HG02885 (cell line): ENCODE measurements at regions not wholly inside any gene's neighbourhood (a gene's known extent, or its start where the extent isn't known, plus 50 kb on each side); places are given as distances from the start of the nearest gene placed in this dataset.
"Not testable (repeated sequence)": the region's sequence is repeated elsewhere in the genome, so short reads cannot be mapped to it uniquely, and the experiment has no call there.

ENCODE experiments used
- ATAC-seq: cut with Tn5 transposase; IDR thresholded peaks from one replicate; pipeline ENCODE4 v1.9.1; 2021; ENCODE audit warnings: mild to moderate bottlenecking; ENCODE audit not compliant: unreplicated experiment, poor library complexity

DNA sequence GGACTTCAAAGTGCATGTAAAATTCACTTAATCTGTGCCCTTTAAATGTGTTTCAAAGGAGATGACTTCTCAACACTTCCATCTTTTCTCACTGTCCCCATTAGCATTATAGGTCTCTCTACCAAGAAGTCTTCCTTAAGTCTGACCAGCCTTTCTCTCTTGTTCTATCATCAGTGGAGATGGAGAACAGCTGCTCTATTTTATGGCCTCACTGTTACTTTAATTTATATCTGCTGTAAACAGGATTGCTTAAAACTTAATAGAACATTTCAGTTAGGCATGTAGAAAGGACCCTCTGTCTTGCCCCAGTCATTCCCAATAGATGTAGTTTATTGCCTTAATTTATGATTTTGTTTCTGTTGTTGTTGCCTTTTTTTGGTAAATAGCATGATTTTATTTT, 86.0 kb upstream of the CDC42EP3 start:
- ATAC-seq = not testable (repeated sequence)

DNA sequence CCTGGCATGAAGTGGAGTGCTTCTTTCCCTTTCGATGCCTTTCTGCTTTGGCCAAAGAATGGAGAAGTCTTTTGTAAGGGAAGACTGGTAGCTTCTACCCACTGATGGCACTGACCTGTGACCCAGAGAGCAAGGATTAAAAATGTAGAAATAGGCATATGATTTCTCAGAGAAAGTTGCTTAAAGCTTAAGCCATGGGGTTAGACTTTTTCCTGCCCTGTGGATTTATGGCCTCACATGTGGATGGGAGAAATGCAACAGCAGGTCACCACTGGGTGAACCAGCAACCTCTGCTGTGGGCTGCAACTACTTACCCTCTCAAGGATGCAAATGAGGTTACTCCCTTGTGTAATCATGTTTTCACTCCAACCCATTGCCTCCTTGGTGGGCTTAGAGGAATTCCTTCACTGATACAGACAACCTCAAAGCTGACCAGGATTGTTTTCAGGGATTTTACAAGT, 86.7 kb upstream of the CDC42EP3 start:
- ATAC-seq = not testable (repeated sequence)

DNA sequence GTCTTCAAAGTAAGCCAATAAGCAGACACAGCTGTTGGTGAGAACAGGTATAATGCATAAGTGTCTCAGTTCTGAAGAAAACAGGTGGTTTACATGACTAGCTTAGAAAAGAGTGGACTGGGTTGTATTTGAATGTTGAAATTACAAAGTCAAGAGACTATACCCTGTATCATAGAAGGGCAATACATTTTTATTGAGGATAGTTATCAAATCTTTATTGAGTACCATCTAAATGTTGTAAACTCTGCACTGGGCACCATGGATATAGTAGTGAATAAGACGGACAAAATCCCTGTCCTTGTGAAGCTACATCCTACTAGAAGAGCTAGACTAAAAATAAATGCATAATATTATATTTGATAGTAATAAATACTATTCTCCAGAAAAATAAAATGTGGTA, 88.5 kb upstream of the CDC42EP3 start:
- not testable (repeated sequence) for ATAC-seq

GRCh38 chr2:37760471-37760870, 89.0 kb upstream of the CDC42EP3 start:
- ATAC-seq = no peak

DNA sequence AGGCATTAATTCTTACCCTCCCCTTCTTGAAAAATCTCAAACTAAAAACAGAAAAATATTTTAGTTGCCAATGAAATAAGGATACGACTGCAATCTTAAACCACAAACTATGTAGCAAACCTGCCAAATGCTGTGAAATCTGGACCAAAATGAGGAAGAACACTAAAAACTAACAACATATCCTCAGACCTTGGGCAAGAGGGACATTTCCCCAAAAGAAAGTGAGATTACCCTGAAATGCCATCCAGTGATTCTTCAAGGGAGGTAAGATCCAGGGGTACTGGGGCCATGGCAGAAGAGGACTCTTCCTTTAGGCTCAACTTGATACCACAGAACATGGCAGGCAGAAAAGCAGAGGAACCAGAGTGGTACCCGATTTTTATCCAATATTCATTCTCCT, 90.8 kb upstream of the CDC42EP3 start:
- not testable (repeated sequence) for ATAC-seq

DNA sequence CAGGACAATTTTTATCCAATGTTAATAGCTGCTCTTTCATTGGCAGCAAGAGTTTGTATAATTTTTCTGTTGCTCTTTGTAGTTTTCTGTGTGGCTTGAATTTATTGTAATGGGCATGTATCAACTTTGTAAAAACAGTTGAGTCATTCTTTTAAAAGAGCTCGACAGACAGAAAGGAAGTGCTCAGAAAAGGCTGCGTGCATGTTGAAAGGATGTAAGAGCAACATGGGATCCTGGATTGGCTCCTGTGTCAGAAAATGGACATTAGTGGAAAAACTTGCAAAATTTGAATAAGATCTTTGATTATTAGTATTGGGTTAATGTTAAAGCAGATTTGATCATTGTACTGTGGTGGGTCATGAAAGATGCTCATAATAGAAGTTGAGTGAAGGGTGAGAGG, 93.3 kb upstream of the CDC42EP3 start:
- ATAC-seq = no peak

DNA sequence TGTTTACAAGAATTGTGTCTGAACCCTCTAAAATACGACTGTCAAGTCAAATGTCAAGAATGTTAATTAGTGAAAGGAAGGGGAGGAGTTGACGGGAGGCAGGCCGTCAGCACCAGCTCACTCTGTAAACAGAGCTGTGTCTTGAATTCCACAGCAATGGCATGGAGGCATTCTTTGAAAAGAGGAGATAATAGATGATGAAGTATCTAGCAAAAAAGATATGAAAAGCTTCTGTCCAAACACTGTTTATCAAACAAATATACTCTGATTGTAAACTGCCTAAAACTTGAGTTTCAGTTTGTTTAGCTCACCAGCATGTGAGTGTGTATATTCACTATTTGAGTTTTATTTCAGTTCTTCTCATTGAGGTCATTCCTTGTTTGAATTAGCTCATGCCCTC, 94.7 kb upstream of the CDC42EP3 start:
- ATAC-seq = no peak

GRCh38 chr2:37767046-37767445, 95.6 kb upstream of the CDC42EP3 start:
- ATAC-seq = no peak

DNA sequence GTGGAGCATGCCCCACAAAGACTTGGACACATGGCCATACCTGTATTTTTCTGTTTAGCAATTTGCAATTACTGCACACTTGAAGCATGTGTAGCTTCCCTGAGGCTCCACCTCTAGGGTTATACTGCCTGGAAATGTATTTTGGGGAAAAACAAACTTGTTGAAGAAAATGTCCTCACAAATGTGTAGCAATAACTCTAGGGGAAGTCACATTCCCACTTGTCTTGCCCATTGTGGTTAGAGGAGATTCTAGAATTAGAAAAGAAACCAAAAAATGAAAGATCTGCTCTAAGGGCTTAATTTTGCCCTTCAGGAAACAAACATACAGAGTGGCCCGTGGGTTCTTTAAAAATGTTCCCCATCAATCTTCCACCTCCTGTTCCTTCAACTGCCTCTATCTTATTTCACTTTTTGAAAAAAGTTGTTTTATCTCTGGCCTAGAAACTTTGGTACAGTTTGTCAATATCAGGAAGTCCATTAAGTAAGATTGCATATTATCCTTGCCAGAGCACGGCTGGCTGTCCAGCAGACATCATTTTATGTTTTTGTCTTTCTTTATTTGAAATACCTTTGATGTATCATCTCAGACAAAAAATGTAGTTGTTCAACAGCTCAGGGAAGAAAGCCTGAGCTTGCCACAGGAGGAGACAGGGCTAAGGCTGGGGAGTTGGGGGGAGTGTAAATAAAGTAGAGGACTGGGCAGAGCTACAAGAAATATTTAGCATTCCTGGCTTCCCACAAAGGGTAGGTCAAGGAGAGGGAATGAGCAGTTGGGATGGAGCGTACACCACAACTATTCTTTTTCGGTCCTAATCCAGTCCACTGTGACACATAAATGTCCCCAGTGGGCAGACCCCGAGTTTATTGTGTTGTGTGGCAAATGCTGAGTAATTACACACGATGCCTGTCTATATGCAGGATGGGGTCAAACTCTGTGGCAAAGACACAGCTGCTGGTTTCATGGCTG, 96.8 kb upstream of the CDC42EP3 start:
- ATAC-seq = no peak

DNA sequence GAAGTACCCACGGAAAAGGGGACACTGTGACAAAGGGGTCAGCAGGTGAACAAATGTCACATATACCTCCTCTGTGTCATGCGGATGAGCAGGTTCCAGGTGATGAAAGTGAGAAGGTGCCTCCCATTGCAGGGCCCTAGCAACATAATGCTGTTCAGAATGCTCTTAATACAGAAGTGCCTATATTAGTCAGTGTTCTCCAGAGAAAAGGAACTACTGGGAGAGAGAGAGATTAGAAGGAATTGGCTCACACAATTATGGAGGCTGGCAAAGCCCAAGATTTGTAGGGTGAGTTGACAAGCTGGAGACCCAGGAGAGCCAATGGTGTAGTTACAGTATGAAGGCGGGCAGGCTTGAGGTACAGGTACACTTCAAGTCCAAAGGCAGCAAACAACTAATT, 98.1 kb upstream of the CDC42EP3 start:
- no peak for ATAC-seq

DNA sequence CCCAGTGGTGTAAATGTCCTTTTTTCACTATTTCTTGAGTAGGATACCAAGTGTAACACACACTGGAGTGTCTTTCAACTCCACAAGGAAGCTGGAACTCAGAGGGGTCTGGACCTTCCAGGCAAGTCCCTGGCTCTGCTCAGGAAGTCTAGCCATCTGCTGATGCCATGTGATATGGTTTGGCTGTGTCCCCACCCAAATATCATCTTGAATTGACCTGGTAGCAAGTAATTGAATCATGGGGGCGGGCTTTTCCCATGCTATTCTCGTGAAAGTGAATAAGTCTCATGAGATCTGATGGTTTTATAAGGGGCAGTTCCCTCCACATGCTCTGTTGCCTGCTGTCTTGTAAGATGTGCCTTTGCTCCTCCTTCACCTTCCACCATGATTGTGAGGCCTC, 99.4 kb upstream of the CDC42EP3 start:
- no peak for ATAC-seq

GRCh38 chr2:37771600-37772088, 100.2 kb upstream of the CDC42EP3 start:
- no peak for ATAC-seq

- ATAC-seq = no peak
These were observed 102.1 kb upstream of the CDC42EP3 start for GRCh38 chr2:37773371-37774130.

DNA sequence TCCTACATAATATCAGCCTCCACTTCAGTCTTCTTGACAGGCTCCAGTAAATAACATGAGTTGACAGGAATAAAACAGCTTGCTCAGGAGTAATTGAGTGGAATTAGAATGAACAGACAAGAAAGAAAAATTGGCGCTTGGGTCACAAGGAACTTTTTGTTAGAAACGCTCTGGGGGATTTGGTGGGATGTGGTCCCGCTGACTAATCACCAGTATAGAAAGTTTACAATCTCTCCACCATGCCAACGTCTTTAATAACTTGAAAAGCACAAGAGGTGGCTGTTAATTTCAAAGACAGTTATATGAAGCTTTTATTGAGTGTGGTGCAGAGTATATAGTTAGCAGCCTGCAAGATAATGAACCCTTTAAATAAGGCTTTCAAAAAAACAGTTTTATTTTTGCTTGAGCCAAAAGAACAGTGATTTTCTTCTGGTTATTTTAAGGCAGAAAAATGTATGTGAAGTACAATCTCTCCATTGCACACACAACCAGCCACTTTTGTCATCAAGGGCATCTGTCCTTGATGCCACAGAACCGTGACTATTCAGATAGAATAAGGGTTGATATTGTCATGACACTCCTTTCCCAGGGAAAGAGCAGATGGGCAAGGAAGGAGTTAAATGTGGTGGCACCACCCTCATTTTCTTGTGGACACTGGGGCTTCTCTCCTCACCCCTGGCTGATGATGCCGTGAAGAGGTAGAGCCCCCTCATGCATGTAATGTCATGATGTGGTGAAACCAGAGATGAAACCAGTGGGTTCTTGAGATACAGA, 102.9 kb upstream of the CDC42EP3 start:
- ATAC-seq = not testable (repeated sequence)

DNA sequence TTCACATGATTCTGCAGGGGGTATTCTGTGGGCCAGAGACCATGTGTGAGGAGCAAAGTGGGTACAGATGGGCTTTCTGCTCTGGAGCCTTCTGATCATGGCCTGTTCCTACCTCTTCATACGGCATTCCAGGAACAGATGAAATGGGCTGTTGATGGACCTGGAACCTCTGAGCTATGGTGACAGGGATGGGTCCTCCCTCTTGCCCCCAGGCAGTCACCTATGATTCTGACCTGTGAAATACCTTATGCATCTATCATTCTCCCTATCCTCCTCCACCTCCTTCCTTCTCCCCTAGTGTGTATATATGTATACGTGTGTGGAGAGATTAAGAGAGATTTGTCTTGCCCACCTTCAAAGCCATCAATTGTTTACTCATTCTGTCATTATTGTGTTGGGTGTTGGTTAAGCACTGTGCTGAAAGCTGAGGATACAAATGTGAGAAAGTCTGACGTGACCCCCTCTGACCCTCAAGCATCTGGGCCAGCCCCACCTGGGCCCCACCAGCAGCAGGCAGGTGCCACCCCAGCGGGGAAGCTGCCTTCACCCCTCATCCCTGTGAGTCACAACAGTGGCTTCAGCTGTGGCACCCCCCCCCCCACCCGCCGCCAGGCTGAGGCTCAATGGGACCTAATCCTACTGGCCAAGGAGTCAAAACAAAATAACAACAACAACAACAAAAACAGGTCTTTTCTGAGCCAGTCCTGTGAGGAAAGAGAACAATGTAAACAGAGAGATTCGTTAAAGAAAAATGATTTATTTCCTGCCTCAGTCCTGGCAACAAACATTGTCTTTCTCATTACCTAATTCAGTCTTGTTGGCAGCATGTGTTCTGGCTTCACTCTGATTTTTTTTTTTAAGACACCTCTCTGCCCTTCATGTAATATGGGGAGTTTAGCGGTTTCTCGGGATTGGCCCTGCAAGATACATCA, 103.8 kb upstream of the CDC42EP3 start:
- no peak for ATAC-seq

- no peak for ATAC-seq
These were observed 104.4 kb upstream of the CDC42EP3 start for GRCh38 chr2:37775908-37776250.

DNA sequence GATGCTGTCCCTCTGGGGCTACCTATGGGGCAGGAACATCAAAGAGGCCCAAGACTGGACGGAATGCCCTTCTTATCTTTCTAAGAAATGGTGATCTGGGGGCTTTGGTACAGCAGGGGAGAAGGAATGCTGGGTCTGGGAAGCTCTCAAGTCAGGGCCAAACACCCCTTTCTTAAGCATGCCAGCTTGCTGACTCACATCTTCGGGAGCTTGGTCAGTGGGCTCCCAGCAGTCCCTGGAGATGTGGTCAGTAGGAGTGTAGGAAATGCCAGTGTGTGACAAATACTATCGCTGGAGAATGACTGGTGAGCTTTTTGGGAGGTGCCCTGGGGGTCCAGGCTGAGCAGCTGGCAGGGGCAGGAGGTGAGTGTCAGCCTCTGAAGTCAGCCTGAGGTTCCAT, 105.0 kb upstream of the CDC42EP3 start:
- no peak for ATAC-seq

DNA sequence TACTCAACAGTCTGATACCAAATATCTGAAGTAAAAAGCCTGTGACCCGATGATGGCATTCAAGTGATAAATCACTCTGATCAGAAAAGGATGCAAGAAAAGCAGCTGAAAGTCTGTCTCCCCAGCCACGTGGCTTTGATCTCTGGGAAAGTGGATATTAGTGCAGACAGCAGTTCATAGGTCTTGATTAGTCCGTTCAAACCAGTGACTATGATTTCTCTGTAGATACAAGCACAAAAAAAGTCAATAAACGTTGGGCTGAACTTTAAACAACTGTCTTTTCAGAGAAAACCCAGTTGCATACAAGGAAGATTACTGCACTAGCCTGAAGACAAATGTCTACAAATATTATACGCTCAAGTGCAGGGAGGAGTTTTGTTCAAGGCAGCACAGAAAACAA, 107.7 kb upstream of the CDC42EP3 start:
- ATAC-seq = no peak

- ATAC-seq = no peak
These were observed 108.4 kb upstream of the CDC42EP3 start for GRCh38 chr2:37779611-37780386.
